Activated CD4-positive, alpha-beta T cell treated with anti-CD3 and anti-CD28 coated beads, Interleukin-2, Interleukin-4, amounts not matched to agents 100 ng/mL and 50 ng/mL, durations not matched to agents 16 hours and 8 hours (primary cell): ENCODE measurements at regions not wholly inside any gene's neighbourhood (a gene's known extent, or its start where the extent isn't known, plus 50 kb on each side); places are given as distances from the start of the nearest gene placed in this dataset.
"Not testable (repeated sequence)": the region's sequence is repeated elsewhere in the genome, so short reads cannot be mapped to it uniquely, and the experiment has no call there.

Experiments used
- DNase-seq: peaks from one replicate; pipeline ENCODE4 v3.0.0-alpha.2; 2020; ENCODE audit warnings: low spot score

DNA sequence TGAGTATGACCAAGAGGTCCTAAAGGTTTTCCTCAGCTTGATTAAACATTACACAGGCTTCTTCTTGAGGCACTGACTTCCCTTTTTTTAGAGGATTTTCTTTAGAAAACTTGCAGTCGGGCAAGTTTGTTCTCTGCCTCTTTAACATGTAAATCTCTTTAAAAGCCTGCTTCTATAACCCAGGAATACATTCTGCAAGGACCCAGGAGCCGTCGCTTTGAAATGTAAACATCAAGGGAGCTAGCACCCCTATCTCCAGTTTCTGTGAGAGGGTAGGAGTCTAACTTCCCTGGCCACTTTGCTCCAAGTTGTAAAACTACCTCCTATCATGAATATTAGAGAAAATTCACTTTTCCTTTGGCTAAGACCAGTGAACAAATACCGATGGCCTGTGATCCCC, 201.5 kb upstream of the CPHXL start:
- no peak for DNase-seq

DNA sequence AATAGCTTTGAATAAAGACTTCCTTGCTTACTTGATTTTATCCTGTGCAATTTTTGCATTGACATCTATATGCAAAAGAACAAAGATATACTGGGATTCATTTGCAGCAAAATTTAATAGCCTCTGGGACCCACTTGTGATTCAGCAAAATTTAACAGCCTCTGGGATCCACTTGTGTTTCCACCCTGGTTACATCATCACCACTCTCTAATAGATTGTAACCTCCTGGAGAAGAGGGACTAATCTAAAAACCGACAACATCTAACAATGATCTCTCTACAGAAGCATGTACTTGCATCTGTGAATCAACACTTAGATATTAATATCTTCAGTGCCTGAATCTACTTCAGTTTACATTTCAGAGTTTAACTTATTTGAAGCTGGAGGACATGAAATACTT, 202.0 kb upstream of the CPHXL start:
- no peak for DNase-seq

DNA sequence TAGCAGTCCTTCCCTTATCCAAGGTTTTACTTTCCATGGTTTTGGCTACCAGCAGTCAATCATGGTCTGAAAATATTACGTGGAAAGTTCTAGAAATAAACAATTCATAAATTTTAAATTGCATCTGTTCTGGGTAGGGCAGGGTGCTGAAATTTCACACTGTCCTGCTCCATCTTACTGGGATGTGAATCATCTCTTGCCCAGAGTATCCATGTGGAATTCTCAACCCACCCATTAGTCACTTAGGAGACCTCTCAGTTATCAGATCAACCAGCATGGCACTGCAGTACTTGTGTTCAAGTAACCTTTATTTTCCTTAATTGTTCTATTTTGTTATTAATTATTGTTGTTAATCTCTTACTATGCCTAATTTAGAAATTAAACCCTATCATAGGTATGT, 202.8 kb upstream of the CPHXL start:
- no peak for DNase-seq

DNA sequence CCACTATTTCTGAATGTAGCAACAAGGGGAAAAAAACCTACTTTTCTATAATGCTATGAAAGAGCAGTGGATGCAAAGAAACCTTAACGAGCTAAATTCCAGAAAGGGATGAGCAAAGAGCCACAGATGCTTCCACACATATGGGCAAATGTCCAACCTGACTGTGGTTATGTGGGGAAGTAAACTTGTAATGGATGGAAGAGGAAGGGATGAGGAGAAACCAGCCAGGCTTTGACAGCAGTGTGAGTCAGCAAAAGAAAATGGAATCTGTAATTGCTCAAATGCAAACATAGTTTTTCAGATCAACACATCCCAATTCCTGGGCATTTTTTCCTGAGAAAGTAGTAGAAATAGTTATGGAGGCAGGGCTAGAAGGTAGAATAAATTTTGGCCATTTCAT, 204.8 kb upstream of the CPHXL start:
- no peak for DNase-seq

DNA sequence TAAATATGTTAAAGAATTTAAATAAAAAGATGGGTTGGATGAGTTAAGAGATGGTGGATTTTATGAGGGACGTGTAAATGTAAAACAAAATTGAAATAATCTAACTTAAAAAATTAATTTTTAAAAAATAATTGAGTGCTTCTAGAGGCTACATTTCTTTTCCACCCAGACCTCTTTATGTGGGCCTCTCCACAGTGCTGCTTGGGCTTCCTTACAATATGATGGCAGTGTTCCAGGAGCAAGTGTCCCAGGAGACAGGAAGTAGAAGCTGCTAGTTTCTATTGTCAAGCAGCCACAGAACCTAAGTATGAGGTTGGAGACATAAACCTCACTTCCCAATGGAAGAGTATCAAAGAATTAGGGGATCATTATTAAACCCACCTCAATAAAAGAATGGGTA, 205.7 kb upstream of the CPHXL start:
- no peak for DNase-seq

DNA sequence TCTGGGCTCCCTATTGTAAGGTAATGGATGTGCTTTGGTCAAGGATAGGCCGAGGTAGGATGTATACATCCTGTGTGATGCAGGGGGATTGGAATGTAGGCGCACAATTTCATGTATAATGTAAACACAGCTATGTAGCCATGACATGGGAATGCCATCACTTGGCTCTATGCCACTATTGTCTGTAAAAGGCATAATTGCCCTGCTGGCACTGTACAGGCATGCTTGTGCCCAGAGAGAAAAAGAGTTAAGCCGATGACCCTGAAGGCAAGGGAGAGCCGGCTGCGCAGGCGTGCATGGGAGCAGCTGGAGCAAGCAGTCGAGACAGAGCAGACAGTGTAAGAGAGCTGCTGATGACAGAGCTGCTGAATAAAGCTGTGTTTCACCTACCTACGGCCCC, 212.5 kb upstream of the CPHXL start:
- no peak for DNase-seq

DNA sequence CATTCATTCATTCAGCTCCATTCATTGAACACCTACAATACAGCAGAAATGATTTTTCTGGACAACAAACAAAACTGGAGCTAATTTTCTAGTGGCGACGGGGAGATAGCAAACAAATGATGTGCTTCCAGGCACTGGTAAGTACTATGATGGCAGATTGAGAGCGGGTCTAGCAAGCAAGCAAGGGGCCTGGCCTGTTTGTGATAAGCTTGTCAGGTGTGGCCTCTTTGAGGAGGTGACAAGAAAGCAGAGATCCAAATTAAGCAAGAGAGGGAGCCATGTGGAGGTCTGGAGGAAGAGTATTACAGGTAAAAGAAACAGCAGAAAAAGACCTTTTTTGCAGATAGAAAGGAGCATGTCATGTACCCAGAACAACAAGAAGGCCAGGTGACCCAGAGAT, 216.1 kb upstream of the CPHXL start:
- no peak for DNase-seq

DNA sequence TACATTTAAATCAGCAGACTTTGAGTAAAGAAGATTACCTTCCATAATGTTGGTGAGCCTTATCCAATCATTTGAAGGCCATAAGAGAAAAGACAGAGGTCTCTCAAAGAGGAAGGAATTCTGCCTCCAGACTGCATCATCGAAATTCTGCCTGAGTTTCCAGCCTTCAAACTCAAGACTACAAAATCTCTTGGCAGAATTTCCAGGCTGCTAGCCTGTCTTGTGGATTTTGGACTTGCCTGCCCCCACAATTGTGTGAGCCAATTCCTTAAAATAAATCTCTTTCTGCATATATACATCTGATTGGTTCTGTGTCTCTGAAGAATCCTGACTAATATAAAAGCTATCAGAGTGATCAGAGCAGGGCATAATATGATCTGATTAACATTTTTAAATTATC, 216.6 kb upstream of the CPHXL start:
- DNase-seq: no peak

DNA sequence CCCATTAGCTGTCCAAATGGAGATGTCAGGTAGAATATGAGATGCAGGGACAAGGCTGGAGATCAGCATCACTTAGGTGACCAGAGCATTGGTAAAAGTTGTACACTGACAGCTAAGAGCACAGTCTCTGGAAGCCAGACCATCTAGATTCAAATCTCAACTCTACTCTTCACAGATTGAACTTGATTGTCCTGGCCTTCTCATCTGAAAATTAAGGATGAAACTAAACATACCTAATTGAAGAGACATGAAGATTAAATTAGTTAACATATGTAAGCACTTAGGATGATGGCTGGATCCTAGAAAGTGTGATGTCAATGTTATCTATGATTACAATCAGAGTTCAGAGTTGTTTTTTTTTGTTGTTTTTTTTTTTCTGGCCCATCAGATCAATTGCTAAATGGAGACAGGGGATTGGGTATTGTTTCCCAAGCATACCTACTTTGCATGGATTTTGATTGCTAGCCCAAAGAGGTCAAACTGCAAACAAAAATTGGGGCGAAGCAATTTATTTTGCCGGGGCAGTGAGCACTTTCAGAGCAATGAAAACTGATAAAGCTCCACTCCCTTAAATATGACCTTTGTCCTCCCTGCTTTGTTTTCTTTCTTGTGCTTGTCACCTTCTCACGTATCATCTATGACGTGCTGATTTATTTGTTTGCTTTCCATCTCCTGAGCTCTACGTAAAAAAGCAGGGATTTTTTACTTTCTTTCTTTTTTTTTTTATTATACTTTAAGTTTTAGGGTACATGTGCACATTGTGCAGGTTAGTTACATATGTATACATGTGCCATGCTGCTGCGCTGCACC, 217.6 kb upstream of the CPHXL start:
- no peak for DNase-seq

DNA sequence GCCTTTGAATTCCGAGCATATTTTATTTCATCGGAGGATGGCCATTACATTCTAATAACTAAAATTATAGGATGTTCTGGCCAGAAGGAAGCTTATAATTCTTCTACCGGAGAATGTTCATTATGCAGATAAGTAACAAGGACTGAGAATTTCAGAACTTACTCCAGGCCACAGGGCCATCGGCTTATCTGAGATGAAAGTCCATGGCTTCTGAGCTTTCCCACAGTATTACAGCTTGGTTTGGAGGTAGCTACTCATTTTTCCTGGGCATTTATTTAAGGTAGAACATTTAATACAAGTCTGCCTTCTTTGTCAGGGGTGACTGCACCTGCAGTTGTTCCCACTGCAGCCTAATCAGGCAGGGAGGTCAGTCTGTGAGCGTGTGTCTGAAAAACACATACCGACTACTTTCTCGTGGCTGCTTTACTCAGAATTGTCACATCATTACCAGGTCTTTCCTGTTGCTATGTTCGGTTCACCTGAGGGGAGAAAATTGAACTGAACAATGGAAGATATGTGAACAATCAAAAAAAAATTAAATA, 219.7 kb upstream of the CPHXL start:
- DNase-seq: no peak

DNA sequence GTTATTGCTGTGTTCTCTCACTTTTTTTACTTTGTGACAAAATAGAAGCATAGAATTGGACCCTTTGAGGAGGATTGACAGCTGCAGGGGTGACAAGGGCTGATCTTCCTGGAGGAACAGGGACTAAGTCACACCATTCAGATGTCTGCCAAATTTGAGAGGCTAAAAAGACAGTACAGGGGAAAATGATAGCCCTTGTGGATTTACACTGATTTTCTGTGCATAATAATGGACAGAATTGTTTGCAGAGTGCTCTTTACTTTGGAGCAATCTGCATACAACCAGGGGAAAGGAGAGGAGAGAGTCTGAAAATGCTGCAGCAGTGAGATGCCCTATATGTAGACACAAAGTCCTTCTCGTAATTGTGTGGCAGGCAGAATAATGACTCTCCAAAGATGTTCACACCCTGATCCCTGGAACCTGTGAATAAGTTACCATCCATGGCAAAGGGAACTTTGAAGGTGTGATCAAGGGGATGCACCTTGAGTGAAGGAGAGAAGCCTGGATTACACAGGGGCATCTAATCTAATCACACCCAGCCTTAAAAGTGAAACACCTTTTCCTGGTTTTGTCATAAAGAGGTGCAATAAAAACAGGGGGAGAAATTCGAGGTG, 221.4 kb upstream of the CPHXL start:
- DNase-seq: no peak

DNA sequence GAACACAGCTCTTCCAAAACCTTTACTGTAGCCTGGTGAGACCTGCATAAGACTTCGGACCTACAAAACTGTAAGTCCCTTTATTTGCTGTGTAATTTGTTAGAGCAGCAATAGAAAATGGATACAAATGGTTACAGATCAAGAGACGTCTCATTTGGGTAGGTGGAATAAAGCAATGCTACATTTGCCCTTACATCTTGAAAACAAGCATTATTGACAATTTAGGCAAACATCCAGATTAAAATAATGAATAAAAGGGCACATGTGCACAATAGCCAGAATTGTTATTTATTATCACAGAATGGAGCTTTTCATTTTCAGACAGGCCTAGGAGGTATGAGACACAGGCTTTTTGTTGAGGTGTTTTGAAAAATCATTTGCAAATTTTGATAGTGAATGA, 222.2 kb upstream of the CPHXL start:
- no peak for DNase-seq

DNA sequence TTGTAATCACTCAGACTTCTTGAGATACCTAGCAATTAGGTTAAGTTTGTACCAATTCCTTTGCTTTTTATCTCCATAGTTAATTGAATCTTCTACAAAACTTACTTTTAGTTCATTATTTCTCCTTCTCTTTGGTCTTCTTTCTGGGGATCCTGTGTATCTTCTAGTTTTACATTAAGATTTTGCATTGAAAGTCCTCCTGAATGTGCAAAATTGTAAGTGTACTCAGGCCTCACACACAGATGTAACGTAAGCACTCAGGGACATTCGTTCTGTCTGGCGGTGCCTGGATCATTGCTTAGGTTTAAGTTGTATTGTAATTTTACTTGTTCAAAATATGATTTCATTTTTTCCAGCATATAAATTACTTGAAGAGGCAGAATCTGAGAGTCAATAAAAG, 222.6 kb upstream of the CPHXL start:
- DNase-seq: no peak

DNA sequence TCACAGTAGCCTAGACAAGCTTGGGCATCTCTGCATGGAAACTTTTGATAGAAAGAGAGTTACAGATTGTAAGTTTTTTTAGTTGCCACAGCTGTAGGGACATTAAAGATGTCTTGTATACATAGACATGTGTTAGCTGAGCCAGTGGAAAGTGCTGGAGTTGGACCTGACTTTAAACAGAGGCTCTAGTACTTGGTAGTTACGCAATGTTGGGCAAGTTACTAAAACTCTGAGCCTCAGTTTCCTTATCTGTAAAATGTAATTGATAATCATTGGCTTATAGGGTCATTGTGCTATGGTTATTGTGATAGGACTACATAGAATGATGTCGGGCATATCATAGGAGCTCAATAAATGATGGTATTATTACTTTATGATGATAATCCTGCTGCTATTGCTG, 225.8 kb upstream of the CPHXL start:
- no peak for DNase-seq

DNA sequence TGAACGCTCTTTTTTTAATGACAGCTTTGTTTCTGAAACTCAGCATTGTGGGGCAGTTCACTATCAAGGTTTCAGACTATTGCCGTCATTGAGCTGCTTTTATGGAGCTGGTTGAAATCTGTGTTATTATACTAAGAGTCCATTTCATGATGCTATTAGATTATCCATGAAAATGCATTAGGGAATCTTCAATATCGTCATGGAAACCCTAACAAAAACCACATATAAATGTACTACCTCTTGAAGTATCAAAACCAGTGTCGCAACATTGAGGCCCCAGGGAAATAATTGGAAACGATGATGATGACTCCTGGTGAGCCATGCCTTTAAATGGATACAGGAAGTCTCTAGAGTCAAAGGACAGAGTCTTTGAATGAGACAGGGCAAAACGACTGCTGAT, 231.6 kb upstream of the CPHXL start:
- DNase-seq: no peak

DNA sequence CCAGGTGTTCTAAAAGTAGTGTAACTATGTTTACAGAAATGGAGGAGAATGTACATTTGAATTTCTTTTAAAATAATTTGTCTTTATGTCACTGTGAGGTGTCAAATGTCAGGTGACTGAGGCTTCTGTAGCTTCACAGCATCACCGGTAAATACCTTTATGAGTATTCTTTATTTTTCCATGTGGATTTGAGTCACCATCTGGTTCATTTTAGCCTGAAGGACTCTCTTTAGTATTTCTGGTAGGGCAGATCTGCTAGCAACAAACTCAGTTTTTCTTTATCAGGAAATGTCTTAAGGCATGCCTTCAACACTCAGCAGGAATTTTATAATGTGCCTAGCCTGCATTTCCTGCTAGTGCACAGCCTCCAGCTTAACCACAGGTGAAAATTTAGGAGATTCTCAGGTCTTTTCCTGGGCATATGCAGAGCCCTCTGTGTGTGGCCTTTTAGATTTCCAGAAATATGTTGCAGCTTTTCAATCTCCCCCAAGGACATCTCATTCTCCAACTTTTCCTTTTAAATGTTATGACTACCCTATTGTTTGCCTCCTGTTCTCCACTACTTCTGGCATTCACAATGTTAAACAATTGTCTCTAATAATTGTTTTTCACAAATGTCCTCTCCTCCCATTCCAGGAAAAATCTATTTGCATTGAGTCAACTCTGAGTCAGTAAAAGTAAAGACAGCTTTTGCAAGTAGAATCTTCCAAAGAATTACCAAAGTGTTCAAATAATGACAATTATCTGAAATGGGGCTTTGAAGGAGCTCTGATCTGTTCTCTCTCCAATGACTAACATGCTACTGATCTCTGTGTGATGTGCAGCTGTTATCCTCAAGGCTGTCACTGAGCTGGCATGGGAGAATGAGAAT, 239.4 kb upstream of the CPHXL start:
- DNase-seq: no peak

DNA sequence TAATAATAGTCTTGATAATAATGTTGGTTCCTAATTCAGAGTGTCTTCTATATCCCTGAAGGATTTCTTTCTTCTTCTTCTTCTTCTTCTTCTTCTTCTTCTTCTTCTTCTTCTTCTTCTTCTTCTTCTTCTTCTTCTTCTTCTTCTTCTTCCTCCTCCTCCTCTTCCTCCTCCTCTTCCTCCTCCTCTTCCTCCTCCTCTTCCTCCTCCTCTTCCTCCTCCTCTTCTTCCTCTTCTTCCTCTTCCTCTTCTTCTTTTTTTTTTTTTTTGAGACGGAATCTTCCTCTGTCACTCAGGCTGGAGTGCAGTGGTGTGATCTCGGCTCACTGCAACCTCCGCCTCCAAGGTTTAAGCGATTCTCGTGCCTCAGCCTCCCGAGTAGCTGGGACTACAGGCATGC, 242.8 kb upstream of the CPHXL start:
- DNase-seq: not testable (repeated sequence)

DNA sequence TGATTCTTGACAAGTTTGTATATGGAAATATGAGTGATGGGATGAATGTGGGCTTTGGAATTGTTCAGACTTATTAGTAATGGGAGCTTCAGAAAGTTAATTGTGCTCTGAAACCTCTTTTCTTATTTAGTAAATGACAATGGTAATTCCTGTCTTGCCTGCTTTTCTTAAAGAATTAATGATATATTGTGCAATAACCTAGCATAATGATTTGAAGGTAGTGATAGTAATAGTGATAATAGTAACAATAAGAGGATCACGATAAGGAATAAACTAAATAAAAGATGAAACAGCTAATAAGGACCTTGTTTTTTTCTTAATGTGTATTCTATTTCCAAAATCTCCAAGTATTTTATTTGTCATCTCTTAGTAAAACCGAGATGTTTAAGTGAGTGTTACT, 245.0 kb upstream of the CPHXL start:
- DNase-seq: no peak

DNA sequence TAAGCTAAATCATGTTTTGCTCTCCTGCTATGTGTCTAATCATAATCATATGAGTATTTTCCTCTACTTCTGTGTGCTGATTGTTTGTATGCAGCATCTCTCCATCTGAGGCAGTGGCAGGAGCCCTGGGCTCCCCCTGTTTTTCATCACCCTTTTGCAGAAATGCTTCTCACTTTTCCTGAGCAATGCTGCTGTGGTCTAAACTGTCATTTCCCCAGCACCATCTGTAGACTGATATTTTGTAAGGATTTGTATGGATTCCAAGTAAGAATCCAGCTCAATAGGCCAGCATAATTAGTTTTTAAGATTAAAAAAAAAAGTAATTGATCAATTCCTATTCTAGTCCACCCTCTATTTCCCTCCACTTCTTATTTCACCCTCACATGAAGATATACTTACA, 257.0 kb upstream of the CPHXL start:
- no peak for DNase-seq

DNA sequence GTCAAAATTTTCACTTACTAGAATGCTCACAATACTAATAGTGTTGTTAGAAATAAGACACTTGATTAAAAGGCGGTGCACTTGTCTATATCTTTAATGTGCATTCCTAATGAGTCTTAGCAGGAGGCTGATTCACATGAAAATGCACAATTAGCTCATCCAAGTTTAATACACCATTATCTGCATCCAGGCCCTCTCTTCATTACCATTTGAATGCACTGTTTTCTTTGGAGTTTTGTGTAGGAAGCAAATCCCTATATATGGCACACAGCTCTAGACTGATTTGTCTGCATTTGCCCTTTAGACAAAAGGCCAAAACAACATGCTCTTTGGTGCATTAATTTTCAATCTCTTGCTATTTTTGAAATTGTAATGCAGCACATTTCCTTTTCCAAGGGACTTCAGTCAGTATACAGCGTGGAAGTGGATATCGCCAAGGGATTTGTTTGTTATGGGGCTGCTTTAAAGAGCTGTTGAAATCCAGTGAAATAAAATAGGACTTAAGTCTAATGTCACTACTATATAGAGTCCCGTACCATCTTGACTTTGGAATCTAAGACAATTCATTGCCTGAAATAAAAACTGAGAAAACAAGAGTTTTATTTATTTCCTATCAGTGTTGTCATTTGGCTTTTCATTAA, 257.6 kb upstream of the CPHXL start:
- no peak for DNase-seq

DNA sequence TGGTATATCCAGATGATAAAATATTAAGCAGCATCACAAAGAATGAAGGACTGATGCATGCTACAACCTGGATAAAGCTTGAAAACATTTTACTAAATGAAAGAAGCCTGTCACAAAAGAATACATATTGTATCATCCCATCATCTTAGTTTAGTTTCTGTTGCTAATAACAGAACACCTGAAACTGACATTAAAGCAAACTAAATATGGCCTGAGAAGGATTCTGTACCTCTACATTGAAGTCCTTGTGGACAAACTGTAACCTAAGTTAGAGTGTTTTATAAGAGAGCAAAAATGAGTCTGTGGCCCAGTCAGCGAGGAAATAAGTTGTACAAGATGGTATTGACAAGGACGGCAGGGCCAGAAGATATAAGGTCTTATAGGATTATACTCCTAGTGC, 261.0 kb upstream of the CPHXL start:
- no peak for DNase-seq

DNA sequence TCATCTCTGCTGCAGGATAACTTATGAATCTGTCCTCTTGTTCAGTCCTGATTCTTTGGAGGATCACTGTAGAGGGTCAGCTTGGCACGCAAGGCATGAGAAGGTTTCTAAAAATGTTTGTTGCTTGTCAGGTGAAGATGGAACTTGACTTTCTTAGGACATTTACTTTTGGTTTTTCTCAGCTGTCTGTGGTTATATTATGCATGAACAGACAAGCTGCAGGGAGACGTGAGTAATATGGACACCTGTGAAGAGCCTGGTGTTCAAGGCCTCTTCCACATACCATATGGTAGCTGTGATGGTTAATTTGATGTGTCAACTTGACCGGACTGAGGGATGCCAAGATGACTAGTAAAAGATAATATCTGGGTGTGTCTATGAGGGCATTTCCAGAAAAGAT, 270.2 kb upstream of the CPHXL start:
- no peak for DNase-seq
